Mammary epithelial cell (primary cell): ENCODE measurements at regions not wholly inside any gene's neighbourhood (a gene's known extent, or its start where the extent isn't known, plus 50 kb on each side); places are given as distances from the start of the nearest gene placed in this dataset.
"Not testable (repeated sequence)": the region's sequence is repeated elsewhere in the genome, so short reads cannot be mapped to it uniquely, and the experiment has no call there.

Source experiments
- EZH2 ChIP-seq: IDR thresholded peaks from 2 replicates; pipeline ENCODE4 v1.6.1; 2012; ENCODE audit warnings: low read length, inconsistent platforms, borderline replicate concordance
- TF ChIP-seq, protein P1 (sequence below), 2 donors: IDR thresholded peaks in 1 of 2; conservative IDR thresholded peaks in 1 of 2; 2 replicates each; pipeline ENCODE4 v1.5.1; 2011 to 2012; ENCODE audit warnings: inconsistent platforms in 2 of 2, low read length in 2 of 2, mild to moderate bottlenecking in 2 of 2, control low read depth in 1 of 2, low read depth in 1 of 2; ENCODE audit not compliant: insufficient read depth in 1 of 2; ENCODE audit errors: extremely low read depth in 1 of 2

DNA sequence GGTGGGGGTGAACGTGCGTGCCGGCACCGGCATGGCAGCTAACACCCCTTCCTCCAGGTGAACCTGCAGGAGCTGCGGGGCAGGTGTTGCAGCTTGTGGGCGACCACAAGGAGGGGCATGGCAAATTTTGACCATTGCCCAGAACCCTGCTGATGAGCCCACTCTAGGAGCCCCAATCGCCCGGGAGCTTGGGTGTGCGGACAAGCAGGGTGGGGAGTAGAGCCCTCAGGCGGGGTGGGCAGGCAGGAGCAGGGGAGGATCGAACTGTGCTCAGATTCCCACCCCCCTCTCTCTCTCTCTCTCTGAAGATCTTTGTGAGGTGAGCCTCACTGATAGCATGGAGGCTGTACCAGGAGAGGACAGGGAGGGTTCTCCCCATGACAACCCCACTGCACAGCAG is 159.8 kb downstream of the GOLGA6L4 start:
- TF ChIP-seq EZH2, result not testable (repeated sequence)
- TF ChIP-seq, protein P1, sequence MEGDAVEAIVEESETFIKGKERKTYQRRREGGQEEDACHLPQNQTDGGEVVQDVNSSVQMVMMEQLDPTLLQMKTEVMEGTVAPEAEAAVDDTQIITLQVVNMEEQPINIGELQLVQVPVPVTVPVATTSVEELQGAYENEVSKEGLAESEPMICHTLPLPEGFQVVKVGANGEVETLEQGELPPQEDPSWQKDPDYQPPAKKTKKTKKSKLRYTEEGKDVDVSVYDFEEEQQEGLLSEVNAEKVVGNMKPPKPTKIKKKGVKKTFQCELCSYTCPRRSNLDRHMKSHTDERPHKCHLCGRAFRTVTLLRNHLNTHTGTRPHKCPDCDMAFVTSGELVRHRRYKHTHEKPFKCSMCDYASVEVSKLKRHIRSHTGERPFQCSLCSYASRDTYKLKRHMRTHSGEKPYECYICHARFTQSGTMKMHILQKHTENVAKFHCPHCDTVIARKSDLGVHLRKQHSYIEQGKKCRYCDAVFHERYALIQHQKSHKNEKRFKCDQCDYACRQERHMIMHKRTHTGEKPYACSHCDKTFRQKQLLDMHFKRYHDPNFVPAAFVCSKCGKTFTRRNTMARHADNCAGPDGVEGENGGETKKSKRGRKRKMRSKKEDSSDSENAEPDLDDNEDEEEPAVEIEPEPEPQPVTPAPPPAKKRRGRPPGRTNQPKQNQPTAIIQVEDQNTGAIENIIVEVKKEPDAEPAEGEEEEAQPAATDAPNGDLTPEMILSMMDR (conservative IDR thresholded peaks at IDR 0.05 in 1 of 2, IDR thresholded peaks at IDR 0.05 in 1 of 2; ENCODE audit: extremely low read depth in 1 of 2, insufficient read depth in 1 of 2, low read depth in 1 of 2, low read length in 2 of 2), result not testable (repeated sequence)
